Esophagus squamous epithelium (tissue), 5 donors: ENCODE measurements at regions not wholly inside any gene's neighbourhood (a gene's known extent, or its start where the extent isn't known, plus 50 kb on each side); places are given as distances from the start of the nearest gene placed in this dataset.

Source experiments
- DNase-seq: peaks from one replicate; lab custom pipeline; 2025; lab: John Stamatoyannopoulos, UW
- H3K27ac ChIP-seq, 4 donors: fragments of 200-600 bp; sonication (generic); one replicate each; pipeline ENCODE4 v1.5.1; 2016 to 2019; ENCODE audit warnings: mild to moderate bottlenecking in 1 of 4
- H3K27me3 ChIP-seq, 4 donors: fragments of 200-600 bp; sonication (generic); 1 replicate in 3 of 4; 2 replicates in 1 of 4; pipeline versions ENCODE4 v1.5.1 to v1.6.0; 2017 to 2021; ENCODE audit warnings: antibody characterized with exemption in 1 of 4
- H3K36me3 ChIP-seq, 3 donors: fragments of 200-600 bp; sonication (generic); one replicate each; pipeline ENCODE4 v1.5.1; 2016 to 2019
- H3K4me1 ChIP-seq, 3 donors: fragments of 200-600 bp; sonication (generic); one replicate each; pipeline ENCODE4 v1.5.1; 2017 to 2019
- H3K4me3 ChIP-seq, 4 donors: fragments of 200-600 bp; sonication (generic); 1 replicate in 3 of 4; 2 replicates in 1 of 4; pipeline ENCODE4 v1.5.1; 2016 to 2019; ENCODE audit warnings: mild to moderate bottlenecking in 2 of 4, moderate library complexity in 1 of 4
- H3K9me3 ChIP-seq, 3 donors: fragments of 200-600 bp; sonication (generic); one replicate each; pipeline ENCODE4 v1.5.1; 2016 to 2019
- CTCF ChIP-seq, 6 experiments: fragments of 450-650 bp in 4 of 6; fragments of 200-600 bp in 2 of 6; sonication (generic) in 2 of 6; IDR thresholded peaks; one replicate each; pipeline ENCODE4 v1.5.1; 2016 to 2019; ENCODE audit warnings: antibody characterized with exemption in 6 of 6, mild to moderate bottlenecking in 4 of 6, moderate library complexity in 4 of 6
- POLR2A ChIP-seq, 4 donors: fragments of 450-650 bp; IDR thresholded peaks; one replicate each; pipeline ENCODE4 v1.6.1; 2017; ENCODE audit warnings: antibody characterized with exemption in 4 of 4, mild to moderate bottlenecking in 4 of 4, moderate library complexity in 3 of 4
- WGBS, 2 donors: methylation state at CpG; one replicate each; pipeline ENCODE4 v1.1.5; 2018; 5-methylcytosine and 5-hydroxymethylcytosine counted together
- intact Hi-C: fragments of 100-400 bp; cut with DNase I; formaldehyde crosslinking; loops from one replicate; pipeline ENCODE4 v1.15.0; 2022
- donor health status: DM: yes; HTN: yes; CAD: no.

- H3K4me1 ChIP-seq = no peaks in the 10 kb centered on the region
- WGBS, 2 donors = 37 to 49% methylated on average over 8 of the region's 8 CpGs
- intact Hi-C loops = no loop called here
- no peak overlapping the region for H3K4me3 ChIP-seq
- DNase-seq = no peak
- peaks cover 0 to 15% (median 0%) of the 10 kb centered on the region in 3 donors for H3K36me3 ChIP-seq
- H3K27me3 ChIP-seq = no peaks in the 10 kb centered on the region
- no peak for TF ChIP-seq POLR2A (IDR thresholded peaks at IDR 0.05)
- TF ChIP-seq CTCF (IDR thresholded peaks at IDR 0.05) = no peak
- H3K9me3 ChIP-seq = peaks cover 0 to 9% (median 5%) of the 10 kb centered on the region in 3 donors
- no peak overlapping the region for H3K27ac ChIP-seq
These were observed 54.4 kb downstream of the ZNF503 start for GRCh38 chr10:75347186-75347585.

- no peak overlapping the region for H3K27ac ChIP-seq
- intact Hi-C loops = no loop called here
- no peaks in the 10 kb centered on the region for H3K4me1 ChIP-seq
- H3K36me3 ChIP-seq = peaks cover 0 to 15% (median 0%) of the 10 kb centered on the region in 3 donors
- DNase-seq = no peak
- H3K27me3 ChIP-seq = no peaks in the 10 kb centered on the region
- H3K9me3 ChIP-seq = peaks cover 0 to 9% (median 5%) of the 10 kb centered on the region in 3 donors
- WGBS, 2 donors = 89 to 95% methylated on average over 6 of the region's 6 CpGs
- TF ChIP-seq POLR2A (IDR thresholded peaks at IDR 0.05) (no peak), CTCF (IDR thresholded peaks at IDR 0.05) (no peak)
- no peak overlapping the region for H3K4me3 ChIP-seq
These were observed 55.8 kb downstream of the ZNF503 start for GRCh38 chr10:75345738-75346137.

GRCh38 chr10:75344170-75344569 is 57.4 kb downstream of the ZNF503 start:
- no peak for DNase-seq
- no peak overlapping the region for H3K27ac ChIP-seq
- H3K36me3 ChIP-seq = peaks cover 0 to 15% (median 0%) of the 10 kb centered on the region in 3 donors
- intact Hi-C loops = no loop called here
- H3K4me3 ChIP-seq = no peak overlapping the region
- WGBS, 2 donors = 67 to 91% methylated on average over 3 to 5 of the region's 5 CpGs
- peaks cover 0 to 9% (median 5%) of the 10 kb centered on the region in 3 donors for H3K9me3 ChIP-seq
- no peaks in the 10 kb centered on the region for H3K27me3 ChIP-seq
- no peaks in the 10 kb centered on the region for H3K4me1 ChIP-seq
- no peak for TF ChIP-seq CTCF (IDR thresholded peaks at IDR 0.05)
- no peak for TF ChIP-seq POLR2A (IDR thresholded peaks at IDR 0.05)

GRCh38 chr10:75342397-75342796 is 59.2 kb downstream of the ZNF503 start:
- DNase-seq = no peak
- intact Hi-C loops = no loop called here
- 64 to 66% methylated on average over 4 to 5 of the region's 5 CpGs for WGBS, 2 donors

GRCh38 chr10:75335983-75336382 is 65.6 kb downstream of the ZNF503 start:
- Histone ChIP-seq H3K27me3 (no peaks in the 10 kb centered on the region), H3K4me1 (no peaks in the 10 kb centered on the region), H3K36me3 (no peaks in the 10 kb centered on the region), H3K4me3 (no peak overlapping the region), H3K27ac (no peak overlapping the region), H3K9me3 (no peaks in the 10 kb centered on the region)
- DNase-seq = no peak
- intact Hi-C loops = no loop called here
- TF ChIP-seq CTCF (IDR thresholded peaks at IDR 0.05) (no peak), POLR2A (IDR thresholded peaks at IDR 0.05) (no peak)

More at GRCh38 chr10:75342397-75342796, 59.2 kb downstream of the ZNF503 start:
- H3K27ac ChIP-seq = no peak overlapping the region
- H3K36me3 ChIP-seq = peaks cover 0 to 15% (median 0%) of the 10 kb centered on the region in 3 donors
- no peaks in the 10 kb centered on the region for H3K4me1 ChIP-seq
- H3K27me3 ChIP-seq = no peaks in the 10 kb centered on the region
- no peak overlapping the region for H3K4me3 ChIP-seq
- H3K9me3 ChIP-seq = peaks cover 0 to 9% (median 5%) of the 10 kb centered on the region in 3 donors
- TF ChIP-seq POLR2A (IDR thresholded peaks at IDR 0.05) = no peak
- no peak for TF ChIP-seq CTCF (IDR thresholded peaks at IDR 0.05)
